ENCODE measurements at regions not wholly inside any gene's neighbourhood (a gene's known extent, or its start where the extent isn't known, plus 50 kb on each side); places are given as distances from the start of the nearest gene placed in this dataset.

DNA sequence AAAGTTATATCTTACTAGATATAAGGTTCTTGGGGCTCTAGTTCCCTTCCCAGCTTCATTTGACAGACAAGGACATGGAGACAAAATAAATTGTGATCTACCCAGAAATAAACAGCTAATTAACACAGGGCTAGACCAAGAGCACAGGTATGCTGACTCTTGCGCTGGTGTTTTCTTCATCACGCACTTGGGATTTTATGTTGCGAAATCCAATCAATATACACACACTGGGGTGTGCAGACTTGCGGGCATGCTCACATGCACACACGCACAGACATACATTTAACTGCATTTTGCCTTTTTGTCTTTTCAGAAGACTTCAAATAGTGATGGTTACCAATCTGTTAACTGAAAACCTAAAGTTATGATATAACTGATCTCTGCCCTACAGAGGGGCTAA, 91.2 kb downstream of the LRATD1 start:
- TF ChIP-seq FOXP2 (optimal IDR thresholded peaks at IDR 0.05; ENCODE audit: borderline replicate concordance, extremely low read depth, extremely low read length, insufficient read depth) (no peak), SIN3A (IDR thresholded peaks at IDR 0.05; ENCODE audit: borderline replicate concordance, insufficient read depth, low read length) (no peak), POLR2AphosphoS5 (IDR thresholded peaks at IDR 0.05; ENCODE audit: low read depth, low read length) (no peak), TAF1 (IDR thresholded peaks at IDR 0.05; ENCODE audit: borderline replicate concordance, insufficient read depth, low read length) (no peak)
- TF ChIP-seq, protein P1, sequence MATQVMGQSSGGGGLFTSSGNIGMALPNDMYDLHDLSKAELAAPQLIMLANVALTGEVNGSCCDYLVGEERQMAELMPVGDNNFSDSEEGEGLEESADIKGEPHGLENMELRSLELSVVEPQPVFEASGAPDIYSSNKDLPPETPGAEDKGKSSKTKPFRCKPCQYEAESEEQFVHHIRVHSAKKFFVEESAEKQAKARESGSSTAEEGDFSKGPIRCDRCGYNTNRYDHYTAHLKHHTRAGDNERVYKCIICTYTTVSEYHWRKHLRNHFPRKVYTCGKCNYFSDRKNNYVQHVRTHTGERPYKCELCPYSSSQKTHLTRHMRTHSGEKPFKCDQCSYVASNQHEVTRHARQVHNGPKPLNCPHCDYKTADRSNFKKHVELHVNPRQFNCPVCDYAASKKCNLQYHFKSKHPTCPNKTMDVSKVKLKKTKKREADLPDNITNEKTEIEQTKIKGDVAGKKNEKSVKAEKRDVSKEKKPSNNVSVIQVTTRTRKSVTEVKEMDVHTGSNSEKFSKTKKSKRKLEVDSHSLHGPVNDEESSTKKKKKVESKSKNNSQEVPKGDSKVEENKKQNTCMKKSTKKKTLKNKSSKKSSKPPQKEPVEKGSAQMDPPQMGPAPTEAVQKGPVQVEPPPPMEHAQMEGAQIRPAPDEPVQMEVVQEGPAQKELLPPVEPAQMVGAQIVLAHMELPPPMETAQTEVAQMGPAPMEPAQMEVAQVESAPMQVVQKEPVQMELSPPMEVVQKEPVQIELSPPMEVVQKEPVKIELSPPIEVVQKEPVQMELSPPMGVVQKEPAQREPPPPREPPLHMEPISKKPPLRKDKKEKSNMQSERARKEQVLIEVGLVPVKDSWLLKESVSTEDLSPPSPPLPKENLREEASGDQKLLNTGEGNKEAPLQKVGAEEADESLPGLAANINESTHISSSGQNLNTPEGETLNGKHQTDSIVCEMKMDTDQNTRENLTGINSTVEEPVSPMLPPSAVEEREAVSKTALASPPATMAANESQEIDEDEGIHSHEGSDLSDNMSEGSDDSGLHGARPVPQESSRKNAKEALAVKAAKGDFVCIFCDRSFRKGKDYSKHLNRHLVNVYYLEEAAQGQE (IDR thresholded peaks at IDR 0.05; ENCODE audit: insufficient read depth in 1 of 2, low read depth in 2 of 2, low read length in 2 of 2): no peak

DNA sequence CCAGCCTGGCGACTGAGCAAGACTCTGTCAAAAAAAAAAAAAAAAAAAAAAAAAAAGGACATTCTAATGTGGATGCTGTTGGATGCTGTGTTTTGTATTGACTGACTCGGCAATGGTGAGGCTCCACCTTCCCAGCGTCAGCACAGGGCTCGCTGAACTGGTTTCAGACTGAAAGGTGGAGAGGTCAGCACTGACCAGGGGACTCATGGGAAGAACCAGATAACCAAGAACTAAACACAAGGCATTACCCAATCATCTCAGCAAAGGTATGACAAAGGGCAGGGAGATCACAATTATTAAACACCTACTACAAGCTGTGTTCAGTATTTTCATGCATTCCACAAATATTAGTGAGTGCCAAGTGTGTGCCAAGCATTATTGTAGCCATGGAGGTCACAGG, 103.2 kb downstream of the LRATD1 start:
- TF ChIP-seq SIN3A (IDR thresholded peaks at IDR 0.05; ENCODE audit: borderline replicate concordance, insufficient read depth, low read length): no peak
- TF ChIP-seq, protein P1 (IDR thresholded peaks at IDR 0.05; ENCODE audit: insufficient read depth in 1 of 2, low read depth in 2 of 2, low read length in 2 of 2): no peak
- no peak for TF ChIP-seq POLR2AphosphoS5 (IDR thresholded peaks at IDR 0.05; ENCODE audit: low read depth, low read length)
- no peak for TF ChIP-seq FOXP2 (optimal IDR thresholded peaks at IDR 0.05; ENCODE audit: borderline replicate concordance, extremely low read depth, extremely low read length, insufficient read depth)
- TF ChIP-seq TAF1 (IDR thresholded peaks at IDR 0.05; ENCODE audit: borderline replicate concordance, insufficient read depth, low read length): no peak

DNA sequence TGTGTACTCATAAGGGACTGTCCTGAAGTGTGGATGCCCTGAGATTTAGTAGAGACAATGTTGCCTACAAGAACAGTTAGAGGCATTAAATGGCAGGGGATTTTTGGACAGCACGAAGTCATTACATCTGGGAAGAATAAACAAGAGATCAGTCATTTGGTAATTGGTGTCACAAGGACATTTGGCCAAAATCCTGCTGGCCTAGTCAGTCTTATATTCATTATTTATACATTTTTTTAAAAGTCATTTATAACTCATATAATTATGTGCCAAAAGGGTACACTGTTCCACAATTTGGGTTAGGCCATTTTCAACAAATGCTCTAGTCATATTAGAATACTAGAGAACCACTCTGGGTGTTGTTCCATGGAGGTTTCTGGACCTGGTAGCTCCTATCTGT, 104.7 kb downstream of the LRATD1 start:
- TF ChIP-seq POLR2AphosphoS5 (IDR thresholded peaks at IDR 0.05; ENCODE audit: low read depth, low read length): no peak
- TF ChIP-seq TAF1 (IDR thresholded peaks at IDR 0.05; ENCODE audit: borderline replicate concordance, insufficient read depth, low read length): no peak
- no peak for TF ChIP-seq FOXP2 (optimal IDR thresholded peaks at IDR 0.05; ENCODE audit: borderline replicate concordance, extremely low read depth, extremely low read length, insufficient read depth)
- TF ChIP-seq SIN3A (IDR thresholded peaks at IDR 0.05; ENCODE audit: borderline replicate concordance, insufficient read depth, low read length): no peak
- TF ChIP-seq, protein P1 (IDR thresholded peaks at IDR 0.05; ENCODE audit: insufficient read depth in 1 of 2, low read depth in 2 of 2, low read length in 2 of 2): no peak

DNA sequence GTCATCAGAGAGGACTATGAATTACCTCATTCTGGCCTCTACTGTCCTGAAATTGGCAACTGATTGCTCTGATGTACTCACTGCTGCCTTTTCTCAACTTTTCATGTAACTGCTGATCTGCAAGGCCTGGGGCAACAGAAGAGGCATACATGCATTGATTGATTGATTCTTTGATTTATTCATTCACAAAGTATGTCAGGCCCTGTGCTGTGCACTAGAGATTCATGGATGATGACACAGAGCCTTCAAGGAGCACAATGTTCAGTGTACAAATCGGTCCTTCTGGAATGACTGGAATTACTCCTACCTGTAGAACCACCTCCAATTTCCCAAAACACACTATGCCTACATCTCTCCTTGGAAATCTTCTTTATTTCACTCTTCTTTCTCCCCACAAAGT, 111.3 kb downstream of the LRATD1 start:
- TF ChIP-seq, protein P1 (IDR thresholded peaks at IDR 0.05; ENCODE audit: insufficient read depth in 1 of 2, low read depth in 2 of 2, low read length in 2 of 2): no peak
- TF ChIP-seq POLR2AphosphoS5 (IDR thresholded peaks at IDR 0.05; ENCODE audit: low read depth, low read length) (no peak), FOXP2 (optimal IDR thresholded peaks at IDR 0.05; ENCODE audit: borderline replicate concordance, extremely low read depth, extremely low read length, insufficient read depth) (no peak), TAF1 (IDR thresholded peaks at IDR 0.05; ENCODE audit: borderline replicate concordance, insufficient read depth, low read length) (no peak)

All from PFSK-1 (cell line).